ENCODE measurements at regions not wholly inside any gene's neighbourhood (a gene's known extent, or its start where the extent isn't known, plus 50 kb on each side); places are given as distances from the start of the nearest gene placed in this dataset.

- TF ChIP-seq CTCF (conservative IDR thresholded peaks at IDR 0.05; ENCODE audit: low read length) = no peak
- no peak for TF ChIP-seq EZH2phosphoT487 (IDR thresholded peaks at IDR 0.05; ENCODE audit: borderline replicate concordance, low read depth, low read length)
Observed at GRCh38 chr18:8932866-8933265, 169.6 kb upstream of the NDUFV2 start.

Measured in OCI-LY7 (cell line).